ENCODE measurements at regions not wholly inside any gene's neighbourhood (a gene's known extent, or its start where the extent isn't known, plus 50 kb on each side); places are given as distances from the start of the nearest gene placed in this dataset.
"Not testable (repeated sequence)": the region's sequence is repeated elsewhere in the genome, so short reads cannot be mapped to it uniquely, and the experiment has no call there.

- Mint-ChIP-seq H3K4me1 (peaks cover 15% of the 10 kb centered on the region), H3K9me3 (peaks cover 16% of the 10 kb centered on the region), H3K27ac (peak overlapping the region in 1 of 3 experiments; percentile 67), H3K4me3 (no peak overlapping the region), H3K36me3 (ENCODE audit: low read depth) (peaks cover 16% of the 10 kb centered on the region), H3K27me3 (ENCODE audit: low read depth) (no peaks in the 10 kb centered on the region)
- TF ChIP-seq CTCF (IDR thresholded peaks at IDR 0.05; ENCODE audit: unreplicated experiment in 3 of 3): no peak
These were observed 126.5 kb upstream of the PAM start for GRCh38 chr5:102628441-102629175.

GRCh38 chr5:102629827-102630605 is 125.1 kb upstream of the PAM start:
- no peak for TF ChIP-seq CTCF (IDR thresholded peaks at IDR 0.05; ENCODE audit: unreplicated experiment in 3 of 3)
- Mint-ChIP-seq H3K27ac (no peak overlapping the region), H3K27me3 (ENCODE audit: low read depth) (no peaks in the 10 kb centered on the region), H3K9me3 (peaks cover 27% of the 10 kb centered on the region), H3K4me3 (no peak overlapping the region), H3K4me1 (peaks cover 15% of the 10 kb centered on the region), H3K36me3 (ENCODE audit: low read depth) (peaks cover 20% of the 10 kb centered on the region)

- peaks cover 20% of the 10 kb centered on the region for H3K36me3 Mint-ChIP-seq (ENCODE audit: low read depth)
- not testable (repeated sequence) for H3K4me1 Mint-ChIP-seq; H3K27me3 Mint-ChIP-seq (ENCODE audit: low read depth); H3K4me3 Mint-ChIP-seq; H3K27ac Mint-ChIP-seq
- H3K9me3 Mint-ChIP-seq: peaks cover 27% of the 10 kb centered on the region
These were observed 119.7 kb upstream of the PAM start for GRCh38 chr5:102635399-102635798.

- peaks cover 21% of the 10 kb centered on the region for H3K9me3 Mint-ChIP-seq
- no peak overlapping the region for H3K4me3 Mint-ChIP-seq
- H3K27me3 Mint-ChIP-seq (ENCODE audit: low read depth): no peaks in the 10 kb centered on the region
- no peak for TF ChIP-seq CTCF (IDR thresholded peaks at IDR 0.05; ENCODE audit: unreplicated experiment in 3 of 3)
- H3K4me1 Mint-ChIP-seq: no peaks in the 10 kb centered on the region
- H3K36me3 Mint-ChIP-seq (ENCODE audit: low read depth): peaks cover 7% of the 10 kb centered on the region
- H3K27ac Mint-ChIP-seq: no peak overlapping the region
These were observed 116.8 kb upstream of the PAM start for GRCh38 chr5:102638316-102638715.

- peaks cover 18% of the 10 kb centered on the region for H3K9me3 Mint-ChIP-seq
- no peaks in the 10 kb centered on the region for H3K4me1 Mint-ChIP-seq
- TF ChIP-seq CTCF (IDR thresholded peaks at IDR 0.05; ENCODE audit: unreplicated experiment in 3 of 3): no peak
- no peak overlapping the region for H3K4me3 Mint-ChIP-seq
- peaks cover 3% of the 10 kb centered on the region for H3K36me3 Mint-ChIP-seq (ENCODE audit: low read depth)
- no peak overlapping the region for H3K27ac Mint-ChIP-seq
- no peaks in the 10 kb centered on the region for H3K27me3 Mint-ChIP-seq (ENCODE audit: low read depth)
These were observed 116.0 kb upstream of the PAM start for GRCh38 chr5:102638912-102639652.

GRCh38 chr5:102649731-102650130 is 105.4 kb upstream of the PAM start:
- H3K27ac Mint-ChIP-seq: no peak overlapping the region
- H3K9me3 Mint-ChIP-seq: peaks cover 20% of the 10 kb centered on the region
- H3K4me3 Mint-ChIP-seq: no peak overlapping the region
- no peak for TF ChIP-seq CTCF (IDR thresholded peaks at IDR 0.05; ENCODE audit: unreplicated experiment in 3 of 3)
- peaks cover 9% of the 10 kb centered on the region for H3K36me3 Mint-ChIP-seq (ENCODE audit: low read depth)
- H3K4me1 Mint-ChIP-seq: no peaks in the 10 kb centered on the region
- H3K27me3 Mint-ChIP-seq (ENCODE audit: low read depth): no peaks in the 10 kb centered on the region

All from nephron (organoid).